ENCODE measurements at regions not wholly inside any gene's neighbourhood (a gene's known extent, or its start where the extent isn't known, plus 50 kb on each side); places are given as distances from the start of the nearest gene placed in this dataset.

- ChIA-PET CTCF (no interaction called here), POLR2A (no interaction called here)
- ATAC-seq, result no peak
- no peak overlapping the region for H3K27ac ChIP-seq
- TF ChIP-seq NPAS2 (CRISPR knock-in tag; IDR thresholded peaks at IDR 0.05; ENCODE audit: borderline replicate concordance), result no peak
- no peak for TF ChIP-seq PHF8 (IDR thresholded peaks at IDR 0.05; ENCODE audit: borderline replicate concordance, low read depth)
- TF ChIP-seq HOXB13 (CRISPR knock-in tag; IDR thresholded peaks at IDR 0.05; ENCODE audit: low read depth), result no peak
- TF ChIP-seq RNF2 (IDR thresholded peaks at IDR 0.05; ENCODE audit: borderline replicate concordance, low read depth), result no peak
- no peak for TF ChIP-seq FOSB (CRISPR knock-in tag; IDR thresholded peaks at IDR 0.05)
- TF ChIP-seq HES2 (IDR thresholded peaks at IDR 0.05), result no peak
- no peak for TF ChIP-seq HDAC2 (IDR thresholded peaks at IDR 0.05)
- no peak for TF ChIP-seq RCOR1 (IDR thresholded peaks at IDR 0.05; ENCODE audit: low read depth, low read length)
- no peak for TF ChIP-seq RARB (CRISPR knock-in tag; IDR thresholded peaks at IDR 0.05)
- no peak for TF ChIP-seq CEBPB (IDR thresholded peaks at IDR 0.05)
- TF ChIP-seq JUN (IDR thresholded peaks at IDR 0.05), result no peak
- TF ChIP-seq EP300 (IDR thresholded peaks at IDR 0.05), result no peak
- TF ChIP-seq E2F6 (IDR thresholded peaks at IDR 0.05; ENCODE audit: borderline replicate concordance, low read depth), result no peak
- no peak for TF ChIP-seq MAZ (IDR thresholded peaks at IDR 0.05; ENCODE audit: borderline replicate concordance, low read depth, low read length)
- TF ChIP-seq NFE2L2 (conservative IDR thresholded peaks at IDR 0.05; ENCODE audit: low read length), result no peak
- no peaks in the 10 kb centered on the region for H3K4me1 ChIP-seq
- H3K4me3 ChIP-seq, result no peak overlapping the region
- no peak for DNase-seq (ENCODE audit: low read depth in 1 of 2, low spot score in 1 of 2)
- WGBS (ENCODE audit: missing lambda C conversion rate), result 43% methylated on average over 2 of the region's 2 CpGs
- FAIRE-seq, result no peak
- H3K4me2 ChIP-seq, result no peak overlapping the region
- no peaks in the 10 kb centered on the region for H3K9me3 ChIP-seq
These were observed 609.3 kb downstream of the GBE1 start for GRCh38 chr3:81152156-81152555.

GRCh38 chr3:81132995-81133394 lies 628.5 kb downstream of the GBE1 start:
- Histone ChIP-seq H3K4me1 (no peaks in the 10 kb centered on the region), H3K4me2 (no peak overlapping the region), H3K9me3 (no peaks in the 10 kb centered on the region), H3K27ac (no peak overlapping the region), H3K4me3 (no peak overlapping the region)
- DNase-seq (ENCODE audit: low read depth in 1 of 2, low spot score in 1 of 2), result no peak
- FAIRE-seq, result no peak
- ChIA-PET CTCF (no interaction called here), POLR2A (no interaction called here)
- no peak for TF ChIP-seq RNF2 (IDR thresholded peaks at IDR 0.05; ENCODE audit: borderline replicate concordance, low read depth)
- no peak for TF ChIP-seq RCOR1 (IDR thresholded peaks at IDR 0.05; ENCODE audit: low read depth, low read length)
- no peak for ATAC-seq
- WGBS (ENCODE audit: missing lambda C conversion rate), result 16% methylated on average over 1 of the region's 1 CpG

- DNase-seq (ENCODE audit: low read depth in 1 of 2, low spot score in 1 of 2), result no peak
- H3K4me3 ChIP-seq, result no peak overlapping the region
- no peak overlapping the region for H3K4me2 ChIP-seq
- H3K9me3 ChIP-seq, result no peaks in the 10 kb centered on the region
- TF ChIP-seq GATA3 (IDR thresholded peaks at IDR 0.05; ENCODE audit: borderline replicate concordance), result no peak
- H3K27ac ChIP-seq, result no peak overlapping the region
- CTCF ChIA-PET, result no interaction called here
- POLR2A ChIA-PET, result no interaction called here
- FAIRE-seq, result no peak
- 14% methylated on average over 5 of the region's 5 CpGs for WGBS (ENCODE audit: missing lambda C conversion rate)
- H3K4me1 ChIP-seq, result no peaks in the 10 kb centered on the region
- ATAC-seq, result no peak
These were observed 655.5 kb downstream of the GBE1 start for GRCh38 chr3:81105789-81106488.

GRCh38 chr3:81105206-81105605 lies 656.2 kb downstream of the GBE1 start:
- ChIA-PET CTCF (no interaction called here), POLR2A (no interaction called here)
- Histone ChIP-seq H3K9me3 (no peaks in the 10 kb centered on the region), H3K27ac (no peak overlapping the region), H3K4me1 (no peaks in the 10 kb centered on the region), H3K4me3 (no peak overlapping the region), H3K4me2 (no peak overlapping the region)
- 9% methylated on average over 2 of the region's 2 CpGs for WGBS (ENCODE audit: missing lambda C conversion rate)
- no peak for TF ChIP-seq TP53 (CRISPR knock-in tag; IDR thresholded peaks at IDR 0.05)
- no peak for TF ChIP-seq FOXS1 (CRISPR knock-in tag; IDR thresholded peaks at IDR 0.05)
- TF ChIP-seq EHF (CRISPR knock-in tag; IDR thresholded peaks at IDR 0.05), result no peak
- TF ChIP-seq NFE2L2 (conservative IDR thresholded peaks at IDR 0.05; ENCODE audit: low read length), result no peak
- TF ChIP-seq POLR2A (IDR thresholded peaks at IDR 0.05; ENCODE audit: low read length), result no peak
- no peak for TF ChIP-seq CBX2 (IDR thresholded peaks at IDR 0.05; ENCODE audit: borderline replicate concordance, low read depth)
- no peak for TF ChIP-seq RARB (CRISPR knock-in tag; IDR thresholded peaks at IDR 0.05)
- no peak for TF ChIP-seq MAFK (IDR thresholded peaks at IDR 0.05; ENCODE audit: partially characterized antibody)
- TF ChIP-seq PBX3 (IDR thresholded peaks at IDR 0.05), result no peak
- no peak for TF ChIP-seq RFX5 (IDR thresholded peaks at IDR 0.05)
- no peak for TF ChIP-seq CHD4 (IDR thresholded peaks at IDR 0.05; ENCODE audit: borderline replicate concordance)
- FAIRE-seq, result no peak
- no peak for ATAC-seq
- DNase-seq (ENCODE audit: low read depth in 1 of 2, low spot score in 1 of 2), result no peak

All from A549 (cell line).